MM.1S (cell line): ENCODE measurements at regions not wholly inside any gene's neighbourhood (a gene's known extent, or its start where the extent isn't known, plus 50 kb on each side); places are given as distances from the start of the nearest gene placed in this dataset.

Experiments
- DNase-seq: peaks from one replicate; pipeline ENCODE4 v3.0.0-alpha.2; 2015
- H2AFZ ChIP-seq: fragments of 300-600 bp; sonication (generic); 2 replicates; pipeline ENCODE4 v1.6.0; 2016; ENCODE audit warnings: antibody characterized with exemption, low read length
- H3F3A ChIP-seq: fragments of 300-600 bp; sonication (generic); 2 replicates; pipeline ENCODE4 v1.6.1; 2016; ENCODE audit warnings: mild to moderate bottlenecking, antibody characterized with exemption, low read length, moderate library complexity, mixed read lengths; ENCODE audit not compliant: insufficient read depth
- H3K27ac ChIP-seq: fragments of 300-600 bp; sonication (generic); 2 replicates; pipeline ENCODE4 v1.5.1; 2016; ENCODE audit warnings: mild to moderate bottlenecking, low read length
- H3K27me3 ChIP-seq: fragments of 300-600 bp; sonication (generic); replicated peaks from 2 replicates; pipeline ENCODE4 v1.6.0; 2016; ENCODE audit warnings: low read length; ENCODE audit not compliant: insufficient read depth
- H3K36me3 ChIP-seq: fragments of 300-600 bp; sonication (generic); replicated peaks from 2 replicates; pipeline ENCODE4 v1.6.1; 2016; ENCODE audit warnings: mild to moderate bottlenecking, low read length, mixed read lengths; ENCODE audit not compliant: insufficient read depth
- H3K4me1 ChIP-seq: fragments of 300-600 bp; sonication (generic); 2 replicates; pipeline ENCODE4 v1.6.1; 2016; ENCODE audit warnings: low read length, mixed read lengths
- H3K4me2 ChIP-seq: fragments of 300-600 bp; sonication (generic); 2 replicates; pipeline ENCODE4 v1.6.0; 2016; ENCODE audit warnings: low read depth, low read length
- H3K4me3 ChIP-seq: fragments of 300-600 bp; sonication (generic); 2 replicates; pipeline ENCODE4 v1.5.1; 2016; ENCODE audit warnings: low read length, mixed read lengths
- H3K79me2 ChIP-seq: fragments of 300-600 bp; sonication (generic); 2 replicates; pipeline ENCODE4 v1.6.1; 2016; ENCODE audit warnings: mixed run types, low read length, mixed read lengths
- H3K9ac ChIP-seq: fragments of 300-600 bp; sonication (generic); 2 replicates; pipeline ENCODE4 v1.6.1; 2016; ENCODE audit warnings: low read length, mixed read lengths
- H3K9me2 ChIP-seq: fragments of 300-600 bp; sonication (generic); replicated peaks from 2 replicates; pipeline ENCODE4 v1.6.1; 2016; ENCODE audit warnings: mild to moderate bottlenecking, low read length, mixed read lengths; ENCODE audit not compliant: insufficient read depth
- H3K9me3 ChIP-seq: fragments of 300-600 bp; sonication (generic); replicated peaks from 2 replicates; pipeline ENCODE4 v1.6.1; 2016; ENCODE audit warnings: mild to moderate bottlenecking, low read length, mixed read lengths; ENCODE audit not compliant: insufficient read depth
- H4K20me1 ChIP-seq: fragments of 300-600 bp; sonication (generic); 2 replicates; pipeline ENCODE4 v1.6.1; 2016; ENCODE audit warnings: mild to moderate bottlenecking, low read length, moderate library complexity, mixed read lengths; ENCODE audit not compliant: insufficient read depth
- EZH2 ChIP-seq: fragments of 300-600 bp; sonication (generic); optimal IDR thresholded peaks from 2 replicates; pipeline ENCODE3; 2017; ENCODE audit warnings: low read depth, mild to moderate bottlenecking, antibody characterized with exemption, low read length, mixed read lengths
- EZH2phosphoT487 ChIP-seq: fragments of 300-600 bp; sonication (generic); IDR thresholded peaks from 2 replicates; pipeline ENCODE4 v1.6.1; 2018; ENCODE audit warnings: antibody characterized with exemption, low read length
- TF ChIP-seq, protein P1 (sequence below): fragments of 300-600 bp; sonication (generic); IDR thresholded peaks from 2 replicates; pipeline ENCODE4 v1.5.1; 2016; ENCODE audit warnings: antibody characterized with exemption, low read length, mixed read lengths

DNA sequence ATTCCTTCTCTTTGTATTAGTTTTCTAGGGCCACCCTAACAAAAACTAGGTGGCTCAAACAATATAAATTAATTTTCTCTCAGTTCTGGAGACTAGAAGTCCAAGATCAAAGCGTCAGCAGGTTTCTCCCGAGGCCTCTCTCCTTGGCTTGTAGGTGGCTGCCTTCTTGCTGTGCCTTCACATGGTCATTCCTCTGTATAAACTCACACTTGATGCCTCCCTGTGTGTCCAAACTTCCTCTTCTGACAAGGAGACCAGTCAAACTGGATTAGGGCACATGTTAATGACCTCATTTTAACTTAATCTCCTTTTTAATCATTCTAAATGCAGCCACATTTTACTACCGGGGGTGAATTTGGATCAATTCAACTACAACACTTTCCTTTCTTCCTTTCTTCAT, 691.1 kb downstream of the DIPK2A start:
- Histone ChIP-seq H3K4me1 (peaks cover 10% of the 10 kb centered on the region; the same call in 1 of the 2 replicates), H4K20me1 (no peaks in the 10 kb centered on the region), H3K27ac (no peak overlapping the region), H3K36me3 (no peaks in the 10 kb centered on the region), H3K9me2 (no peaks in the 10 kb centered on the region), H2AFZ (no peak overlapping the region), H3K4me3 (no peak overlapping the region), H3K9ac (no peak overlapping the region), H3K9me3 (no peaks in the 10 kb centered on the region), H3K4me2 (no peak overlapping the region), H3K27me3 (no peaks in the 10 kb centered on the region), H3F3A (no peaks in the 10 kb centered on the region), H3K79me2 (no peaks in the 10 kb centered on the region)
- TF ChIP-seq EZH2: no peak
- TF ChIP-seq, protein P1, sequence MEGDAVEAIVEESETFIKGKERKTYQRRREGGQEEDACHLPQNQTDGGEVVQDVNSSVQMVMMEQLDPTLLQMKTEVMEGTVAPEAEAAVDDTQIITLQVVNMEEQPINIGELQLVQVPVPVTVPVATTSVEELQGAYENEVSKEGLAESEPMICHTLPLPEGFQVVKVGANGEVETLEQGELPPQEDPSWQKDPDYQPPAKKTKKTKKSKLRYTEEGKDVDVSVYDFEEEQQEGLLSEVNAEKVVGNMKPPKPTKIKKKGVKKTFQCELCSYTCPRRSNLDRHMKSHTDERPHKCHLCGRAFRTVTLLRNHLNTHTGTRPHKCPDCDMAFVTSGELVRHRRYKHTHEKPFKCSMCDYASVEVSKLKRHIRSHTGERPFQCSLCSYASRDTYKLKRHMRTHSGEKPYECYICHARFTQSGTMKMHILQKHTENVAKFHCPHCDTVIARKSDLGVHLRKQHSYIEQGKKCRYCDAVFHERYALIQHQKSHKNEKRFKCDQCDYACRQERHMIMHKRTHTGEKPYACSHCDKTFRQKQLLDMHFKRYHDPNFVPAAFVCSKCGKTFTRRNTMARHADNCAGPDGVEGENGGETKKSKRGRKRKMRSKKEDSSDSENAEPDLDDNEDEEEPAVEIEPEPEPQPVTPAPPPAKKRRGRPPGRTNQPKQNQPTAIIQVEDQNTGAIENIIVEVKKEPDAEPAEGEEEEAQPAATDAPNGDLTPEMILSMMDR: no peak
- TF ChIP-seq EZH2phosphoT487: no peak
- DNase-seq: no peak

- Histone ChIP-seq H3K27me3 (no peaks in the 10 kb centered on the region), H3F3A (no peaks in the 10 kb centered on the region), H3K9me3 (no peaks in the 10 kb centered on the region), H3K4me1 (peaks cover 9% of the 10 kb centered on the region; the same call in 1 of the 2 replicates), H3K9ac (no peak overlapping the region), H3K36me3 (no peaks in the 10 kb centered on the region), H4K20me1 (no peaks in the 10 kb centered on the region), H3K4me2 (no peak overlapping the region), H3K9me2 (no peaks in the 10 kb centered on the region), H3K27ac (no peak overlapping the region), H2AFZ (no peak overlapping the region), H3K4me3 (no peak overlapping the region), H3K79me2 (no peaks in the 10 kb centered on the region)
- DNase-seq: no peak
- TF ChIP-seq, protein P1: no peak
- TF ChIP-seq EZH2 (no peak), EZH2phosphoT487 (no peak)
Measured at GRCh38 chr3:144663456-144664436, 692.1 kb downstream of the DIPK2A start.

DNA sequence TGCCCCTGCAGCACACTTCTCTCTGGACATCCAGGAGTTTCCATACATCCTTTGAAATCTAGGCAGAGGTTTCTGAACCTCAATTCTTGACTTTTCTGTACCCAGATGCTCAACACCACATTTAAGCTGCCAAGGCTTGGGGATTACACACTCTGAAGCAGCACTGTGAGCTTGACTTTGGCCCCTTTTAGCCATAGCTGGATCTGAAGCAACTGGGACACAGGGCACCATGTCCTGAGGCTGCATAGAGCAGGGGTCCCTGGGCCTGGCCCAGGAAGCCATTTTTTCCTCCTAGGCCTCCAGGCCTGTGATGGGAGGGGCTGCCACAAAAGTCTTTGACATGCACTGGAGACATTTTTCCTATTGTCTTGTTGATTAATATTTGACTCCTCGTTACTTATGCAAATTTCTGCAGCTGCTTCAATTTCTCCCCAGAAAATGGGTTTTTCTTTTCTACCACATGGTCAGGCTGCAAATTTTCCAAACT, 694.0 kb downstream of the DIPK2A start:
- Histone ChIP-seq H3K4me1 (no peaks in the 10 kb centered on the region), H3K9me3 (no peaks in the 10 kb centered on the region), H4K20me1 (no peaks in the 10 kb centered on the region), H3F3A (no peaks in the 10 kb centered on the region), H2AFZ (no peak overlapping the region), H3K27me3 (no peaks in the 10 kb centered on the region), H3K4me2 (no peak overlapping the region), H3K4me3 (no peak overlapping the region), H3K79me2 (no peaks in the 10 kb centered on the region), H3K9ac (no peak overlapping the region), H3K36me3 (no peaks in the 10 kb centered on the region), H3K9me2 (no peaks in the 10 kb centered on the region), H3K27ac (no peak overlapping the region)
- no peak for DNase-seq
- TF ChIP-seq EZH2: no peak
- TF ChIP-seq, protein P1: no peak
- no peak for TF ChIP-seq EZH2phosphoT487
